ENCODE measurements at regions not wholly inside any gene's neighbourhood (a gene's known extent, or its start where the extent isn't known, plus 50 kb on each side); places are given as distances from the start of the nearest gene placed in this dataset.
"Not testable (repeated sequence)": the region's sequence is repeated elsewhere in the genome, so short reads cannot be mapped to it uniquely, and the experiment has no call there.

DNA sequence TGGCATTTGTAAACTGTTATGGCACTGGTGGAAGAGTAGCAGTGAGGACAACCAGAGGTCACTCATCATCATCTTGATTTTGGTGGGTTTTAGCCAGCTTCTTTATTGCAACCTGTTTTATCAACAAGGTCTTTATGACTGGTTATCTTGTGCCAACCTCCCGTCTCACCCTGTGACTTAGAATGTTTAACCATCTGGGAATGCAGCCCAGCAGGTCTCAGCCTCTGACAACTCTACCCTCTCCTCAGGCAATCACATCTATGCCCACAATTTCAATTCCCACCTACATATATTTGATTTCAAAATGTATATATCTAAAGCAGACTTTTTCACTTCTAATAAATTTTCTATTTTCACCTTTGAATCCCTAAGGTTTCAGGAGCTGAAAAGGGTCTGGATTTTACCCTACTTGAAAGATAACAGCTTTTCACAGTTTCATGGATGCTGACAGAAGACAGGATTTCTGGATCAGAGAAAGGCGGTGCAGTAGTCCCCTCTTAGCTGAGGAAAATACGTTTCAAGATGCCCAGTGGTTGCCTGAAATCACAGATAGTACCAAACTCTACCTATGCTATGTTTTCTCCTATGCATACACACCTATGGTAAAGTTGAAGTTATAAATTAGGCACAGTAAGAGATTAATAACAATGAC, 1171.8 kb downstream of the DIAPH3 start:
- DNase-seq (ENCODE audit: low read depth): no peak

DNA sequence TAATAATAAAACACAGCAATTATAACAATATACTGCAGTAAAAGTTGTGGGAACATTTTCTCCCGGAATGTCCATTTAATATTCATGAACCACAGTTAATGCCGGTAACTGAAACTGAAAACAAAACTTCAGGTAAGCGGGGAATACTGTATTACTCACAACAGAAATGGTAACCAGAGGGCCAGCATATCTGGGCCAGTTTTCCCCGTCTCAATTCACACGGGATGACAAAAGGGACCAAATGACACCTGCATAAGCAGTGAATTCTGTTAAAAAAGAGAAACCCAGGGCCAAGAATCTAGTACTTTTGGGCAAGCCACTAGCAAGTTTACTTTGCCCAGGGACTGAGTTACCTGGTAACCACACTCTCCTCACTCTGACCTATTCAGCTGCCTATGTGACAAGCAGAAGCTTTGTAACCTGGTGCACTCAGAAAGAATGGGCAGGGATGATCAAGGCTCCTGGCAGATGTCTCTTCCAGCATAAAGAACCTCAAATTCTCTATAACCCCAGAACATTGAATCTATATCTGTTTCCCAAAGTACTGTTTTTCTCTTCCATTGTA, 1171.2 kb downstream of the DIAPH3 start:
- no peak for DNase-seq (ENCODE audit: low read depth)
- H3K4me3 ChIP-seq (ENCODE audit: low read depth, low read length): no peak overlapping the region

More for the DNA sequence above, 1171.8 kb downstream of the DIAPH3 start:
- H3K4me3 ChIP-seq (ENCODE audit: low read depth, low read length): no peak overlapping the region

DNA sequence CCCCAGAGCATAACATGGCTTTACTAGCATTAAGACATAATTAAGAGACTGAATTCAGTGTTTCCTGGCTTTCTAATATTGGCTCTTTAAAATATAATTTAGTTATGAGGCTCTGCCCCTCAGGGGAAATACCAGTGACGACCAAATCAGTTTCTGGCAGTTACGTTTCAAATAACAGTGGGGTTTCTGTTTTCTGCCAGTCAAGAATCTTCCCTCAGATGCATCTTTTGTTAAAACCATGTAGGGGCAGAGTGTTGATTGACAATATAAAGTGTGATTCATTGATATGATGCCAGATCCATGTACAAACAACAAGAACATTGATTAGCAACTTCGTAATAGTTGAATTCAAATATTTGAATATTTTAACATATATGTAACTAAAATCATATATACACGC, 1169.7 kb downstream of the DIAPH3 start:
- no peak overlapping the region for H3K4me3 ChIP-seq (ENCODE audit: low read depth, low read length)
- no peak for DNase-seq (ENCODE audit: low read depth)

DNA sequence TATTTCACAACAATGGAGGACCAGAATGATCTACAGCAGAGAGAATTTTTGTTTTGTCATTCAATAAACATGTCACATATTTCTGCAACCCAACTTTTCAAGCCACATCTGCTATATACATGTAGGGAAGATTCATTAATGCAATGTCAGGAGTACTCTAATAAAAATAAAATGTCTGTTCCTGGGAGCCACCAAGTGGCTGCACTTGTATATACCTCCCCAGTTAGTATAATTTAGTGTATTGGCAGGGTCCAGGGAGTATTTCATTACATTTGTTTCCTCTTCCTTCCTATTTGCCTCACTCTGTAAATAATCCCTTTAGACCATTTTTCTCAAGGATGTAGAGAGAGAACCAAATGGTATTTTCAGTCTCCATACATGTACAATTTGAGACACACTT, 1169.0 kb downstream of the DIAPH3 start:
- no peak for DNase-seq (ENCODE audit: low read depth)
- no peak overlapping the region for H3K4me3 ChIP-seq (ENCODE audit: low read depth, low read length)

DNA sequence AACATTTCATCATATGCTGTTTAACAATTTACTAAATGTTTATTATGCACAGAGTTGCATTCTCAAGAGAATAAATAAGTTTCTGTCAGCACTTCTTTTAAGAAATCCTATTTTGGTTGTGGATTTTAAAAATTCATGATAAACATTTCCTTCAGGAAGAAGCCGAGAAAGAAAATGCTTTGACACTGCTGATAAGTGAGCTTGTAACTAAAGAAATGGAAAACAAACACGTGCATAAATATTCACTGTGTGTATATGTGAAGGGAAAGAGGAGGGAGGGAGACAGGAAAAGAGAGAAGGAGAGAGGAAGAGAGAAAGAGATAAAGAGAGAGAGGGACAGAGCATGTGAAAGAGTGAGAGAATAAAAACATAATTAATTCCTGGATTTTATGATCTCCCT, 1165.0 kb downstream of the DIAPH3 start:
- H3K4me3 ChIP-seq (ENCODE audit: low read depth, low read length): no peak overlapping the region
- DNase-seq (ENCODE audit: low read depth): no peak

DNA sequence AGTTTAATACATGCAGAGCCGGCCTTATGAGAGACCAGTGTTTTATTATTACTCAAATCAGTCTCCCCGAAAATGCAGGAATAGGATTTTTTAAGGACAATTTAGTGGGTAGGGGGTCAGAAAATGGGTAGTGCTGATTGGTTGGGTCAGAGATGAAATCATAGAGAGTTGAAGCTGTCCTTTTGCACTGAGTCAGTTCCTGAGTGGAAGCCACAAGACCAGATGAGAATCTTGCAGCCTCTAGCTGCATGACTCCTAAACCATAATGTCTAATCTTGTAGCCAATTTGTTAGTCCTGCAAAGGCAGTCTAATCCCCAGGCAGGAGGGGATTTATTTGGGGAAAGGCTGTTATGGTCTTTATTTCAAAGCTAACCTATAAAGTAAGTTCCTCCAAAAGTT, 1163.9 kb downstream of the DIAPH3 start:
- H3K4me3 ChIP-seq (ENCODE audit: low read depth, low read length): no peak overlapping the region
- no peak for DNase-seq (ENCODE audit: low read depth)

DNA sequence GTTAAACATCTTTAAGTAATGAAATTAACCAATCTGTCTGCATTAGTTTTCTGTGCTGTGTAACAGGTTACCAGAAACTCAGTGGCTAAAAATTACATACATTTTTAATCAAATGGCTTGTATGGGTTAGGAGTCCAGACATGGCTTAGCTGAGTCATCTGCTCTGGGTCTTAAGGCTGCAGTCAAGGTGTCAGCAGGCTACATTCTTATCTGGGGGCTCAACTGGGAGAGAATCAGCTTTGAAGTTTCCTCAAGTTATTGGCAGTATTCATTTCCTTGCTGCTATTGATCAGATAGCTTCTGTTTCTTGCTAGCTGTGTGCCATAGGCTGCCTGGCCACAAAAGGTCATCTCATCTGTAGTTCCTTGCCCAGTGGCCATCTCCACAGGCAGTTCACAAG, 1163.0 kb downstream of the DIAPH3 start:
- no peak overlapping the region for H3K4me3 ChIP-seq (ENCODE audit: low read depth, low read length)
- no peak for DNase-seq (ENCODE audit: low read depth)

DNA sequence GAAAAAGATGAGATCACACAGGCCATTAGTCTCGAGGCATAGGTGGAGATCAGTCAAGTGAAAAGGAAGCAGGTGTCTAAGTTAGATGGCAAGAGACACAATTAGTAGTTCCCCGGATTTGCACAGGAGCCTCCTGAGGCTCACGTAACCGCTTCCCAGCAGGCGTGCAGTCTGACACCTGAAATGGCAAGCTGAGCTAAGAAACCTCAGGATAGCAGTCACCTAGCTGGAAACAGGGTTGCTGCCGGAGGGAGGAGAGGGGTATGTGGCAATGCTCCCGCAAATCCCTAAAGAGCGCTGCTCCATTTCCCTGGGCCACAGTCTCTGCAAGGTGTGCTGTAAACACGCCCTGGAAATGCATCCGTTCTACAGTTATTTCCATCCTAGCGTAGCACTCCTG, 1151.0 kb downstream of the DIAPH3 start:
- no peak overlapping the region for H3K4me3 ChIP-seq (ENCODE audit: low read depth, low read length)
- DNase-seq (ENCODE audit: low read depth): no peak

DNA sequence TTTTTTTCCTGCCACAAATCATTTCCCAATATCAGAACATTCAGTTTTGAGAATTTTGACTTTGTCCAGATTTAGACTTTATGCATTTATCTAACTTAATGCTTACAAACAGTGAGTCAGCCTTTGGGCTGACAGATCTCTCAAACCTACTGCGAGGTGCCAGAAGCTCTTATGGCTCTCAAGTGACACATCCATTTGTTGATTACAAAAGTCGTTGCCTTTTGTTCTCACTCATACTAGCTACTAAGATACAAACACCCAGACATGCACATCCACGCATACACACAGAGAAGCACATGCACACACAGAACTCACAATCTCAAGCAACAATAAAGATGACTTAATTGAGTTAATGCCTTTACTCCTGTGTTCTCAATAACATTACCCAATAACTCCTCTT, 1147.5 kb downstream of the DIAPH3 start:
- no peak for DNase-seq (ENCODE audit: low read depth)
- no peak overlapping the region for H3K4me3 ChIP-seq (ENCODE audit: low read depth, low read length)

DNA sequence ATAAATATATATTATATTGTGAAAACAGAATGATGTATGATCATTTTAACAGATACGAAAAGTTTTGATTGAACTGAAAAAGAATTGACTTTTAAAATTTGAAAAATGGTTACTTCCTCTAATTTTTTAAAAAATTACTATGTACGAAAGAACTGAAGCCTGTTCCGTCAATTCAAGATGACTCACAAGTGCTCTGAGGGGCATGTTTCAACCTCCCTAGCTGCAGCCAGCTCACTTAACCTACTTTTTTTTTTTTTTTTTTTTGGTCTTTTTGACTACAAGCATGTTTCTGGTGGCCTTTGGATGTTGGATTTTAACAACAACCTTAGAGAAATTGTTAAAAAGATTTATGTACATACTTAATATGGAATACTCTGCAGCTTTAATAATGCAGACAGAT, 1139.3 kb downstream of the DIAPH3 start:
- H3K4me3 ChIP-seq (ENCODE audit: low read depth, low read length): no peak overlapping the region

DNA sequence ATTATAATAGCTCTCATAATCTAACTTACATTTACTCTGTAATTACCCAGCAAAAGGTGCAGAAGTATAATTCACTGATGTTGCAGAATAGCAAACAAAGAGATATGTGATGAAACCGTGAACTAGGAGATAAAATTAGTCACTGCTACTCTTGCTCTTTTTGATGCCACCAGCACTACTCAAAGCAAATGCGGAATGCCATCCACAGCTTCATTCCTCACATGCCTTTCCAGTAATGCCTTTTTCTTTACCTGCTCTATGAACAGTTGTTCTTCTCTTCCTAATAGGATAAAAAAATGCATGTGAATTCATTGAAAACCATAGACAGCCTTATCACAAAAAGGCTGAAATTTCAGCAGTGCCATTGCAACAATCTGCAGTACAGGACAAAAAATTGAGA, 1129.5 kb downstream of the DIAPH3 start:
- no peak for DNase-seq (ENCODE audit: low read depth)
- no peak overlapping the region for H3K4me3 ChIP-seq (ENCODE audit: low read depth, low read length)

More for the DNA sequence above, 1139.3 kb downstream of the DIAPH3 start:
- DNase-seq (ENCODE audit: low read depth): no peak

DNA sequence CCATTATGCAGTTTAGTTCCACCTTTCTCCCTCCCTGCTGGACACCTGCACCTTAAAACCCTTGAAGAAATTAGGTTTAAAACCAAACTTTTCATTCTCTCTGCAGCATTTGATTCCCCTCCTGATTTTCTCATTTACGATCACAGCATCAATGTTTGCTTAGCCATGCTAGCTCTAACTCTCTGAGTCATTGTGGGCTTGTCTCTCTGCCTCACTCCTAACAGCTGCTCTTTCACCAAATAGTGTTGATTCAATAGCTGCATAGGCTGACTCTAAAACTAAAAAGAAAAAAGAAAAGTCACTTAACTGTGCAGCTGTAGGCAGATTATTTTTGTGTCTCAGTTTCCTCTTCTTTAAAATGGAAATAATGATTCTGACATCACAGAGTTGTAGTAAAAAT, 1124.9 kb downstream of the DIAPH3 start:
- no peak overlapping the region for H3K4me3 ChIP-seq (ENCODE audit: low read depth, low read length)
- DNase-seq (ENCODE audit: low read depth): peak; percentile 13

DNA sequence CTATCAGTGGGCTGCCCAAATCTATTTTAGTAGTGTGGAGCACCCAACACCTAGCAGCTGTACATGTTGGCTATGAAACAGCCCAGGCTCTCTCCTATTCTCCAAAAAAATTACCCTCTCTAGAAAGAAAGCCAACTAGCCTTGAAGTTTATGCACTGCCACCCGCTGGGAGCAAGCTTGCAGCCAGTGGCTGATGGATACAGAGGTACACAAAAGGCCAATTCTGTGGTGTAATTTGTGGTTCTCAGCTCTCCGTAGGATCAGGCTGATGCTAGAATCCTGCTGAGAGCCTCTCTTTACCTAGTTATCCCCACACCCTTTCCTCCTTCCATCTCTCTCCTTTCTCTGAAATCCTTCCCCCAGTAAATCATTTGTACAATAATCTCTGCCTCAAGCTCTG, 1120.7 kb downstream of the DIAPH3 start:
- no peak overlapping the region for H3K4me3 ChIP-seq (ENCODE audit: low read depth, low read length)
- no peak for DNase-seq (ENCODE audit: low read depth)

DNA sequence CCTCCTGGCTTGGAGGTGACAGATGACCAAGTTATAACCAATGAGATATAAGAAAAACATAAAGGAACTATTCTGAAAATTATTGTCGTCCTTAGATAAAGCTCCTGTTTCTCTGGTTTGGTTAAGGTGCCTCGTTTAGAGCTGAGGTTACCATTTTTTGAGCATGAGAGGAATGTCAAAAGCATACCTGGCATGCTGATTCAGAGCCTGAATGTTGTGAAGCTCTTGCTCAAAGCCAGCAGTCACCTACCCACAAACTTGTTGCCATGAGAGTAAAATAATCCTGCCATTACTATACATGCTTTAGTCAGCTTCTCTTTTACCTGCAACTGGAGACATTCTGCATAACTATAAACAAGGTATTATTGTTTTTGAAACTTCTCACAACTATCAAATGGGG, 1116.2 kb downstream of the DIAPH3 start:
- H3K4me3 ChIP-seq (ENCODE audit: low read depth, low read length): no peak overlapping the region
- DNase-seq (ENCODE audit: low read depth): no peak

DNA sequence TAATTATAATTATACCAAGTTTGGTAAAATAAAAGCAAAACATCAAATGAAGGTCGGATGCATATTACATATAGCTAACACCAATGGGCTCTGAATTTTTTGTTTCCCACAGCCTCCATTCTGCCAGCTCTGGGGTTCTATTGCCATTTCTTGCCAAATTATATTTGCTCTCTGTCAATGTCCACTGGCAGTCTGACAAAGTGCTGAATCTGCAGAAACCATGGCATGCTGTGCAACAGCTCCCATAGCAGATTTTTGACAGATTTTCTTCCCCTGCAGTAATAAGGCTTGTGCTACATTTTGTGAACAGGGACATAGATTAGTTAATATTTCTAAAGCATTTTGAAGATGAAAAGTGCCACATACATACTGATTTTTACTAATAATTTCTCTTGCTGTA, 1102.1 kb downstream of the DIAPH3 start:
- H3K4me3 ChIP-seq (ENCODE audit: low read depth, low read length): no peak overlapping the region
- no peak for DNase-seq (ENCODE audit: low read depth)

DNA sequence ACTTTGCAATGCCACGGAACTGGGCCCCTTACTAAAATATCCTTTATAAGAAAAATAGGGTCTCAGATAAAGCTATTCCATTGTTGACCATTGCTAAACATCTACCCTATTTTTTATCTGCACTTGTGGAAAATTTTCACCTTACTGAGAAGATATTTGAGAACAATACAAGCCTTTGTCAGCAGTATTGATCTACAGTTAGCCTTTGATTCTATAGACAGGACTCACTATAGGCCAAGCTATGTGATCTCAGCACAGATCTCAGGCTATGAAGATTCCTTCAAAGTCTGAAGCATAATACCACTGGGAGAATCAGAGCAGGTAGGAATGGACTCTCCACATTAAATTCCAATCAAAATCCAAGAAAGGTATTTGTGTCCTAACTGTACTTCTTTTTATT, 1099.7 kb downstream of the DIAPH3 start:
- DNase-seq (ENCODE audit: low read depth): no peak
- H3K4me3 ChIP-seq (ENCODE audit: low read depth, low read length): no peak overlapping the region

DNA sequence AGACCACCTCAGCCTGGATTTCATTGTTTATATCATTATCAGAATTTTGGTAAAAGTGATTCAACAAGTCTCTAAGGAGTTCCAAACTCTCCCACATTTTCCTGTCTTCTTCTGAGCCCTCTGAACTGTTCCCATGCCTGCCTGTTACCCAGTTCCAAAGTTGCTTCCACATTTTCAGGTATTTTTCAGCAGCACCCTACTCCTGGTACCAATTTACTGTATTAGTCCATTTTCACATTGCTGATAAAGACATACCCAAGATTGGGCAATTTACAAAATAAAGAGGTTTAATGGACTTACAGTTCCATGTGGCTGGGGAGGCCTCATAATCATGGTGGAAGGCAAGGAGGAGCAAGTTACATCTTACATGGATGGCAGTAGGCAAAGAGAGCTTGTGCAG, 1087.3 kb downstream of the DIAPH3 start:
- DNase-seq (ENCODE audit: low read depth); H3K4me3 ChIP-seq (ENCODE audit: low read depth, low read length): not testable (repeated sequence)

DNA sequence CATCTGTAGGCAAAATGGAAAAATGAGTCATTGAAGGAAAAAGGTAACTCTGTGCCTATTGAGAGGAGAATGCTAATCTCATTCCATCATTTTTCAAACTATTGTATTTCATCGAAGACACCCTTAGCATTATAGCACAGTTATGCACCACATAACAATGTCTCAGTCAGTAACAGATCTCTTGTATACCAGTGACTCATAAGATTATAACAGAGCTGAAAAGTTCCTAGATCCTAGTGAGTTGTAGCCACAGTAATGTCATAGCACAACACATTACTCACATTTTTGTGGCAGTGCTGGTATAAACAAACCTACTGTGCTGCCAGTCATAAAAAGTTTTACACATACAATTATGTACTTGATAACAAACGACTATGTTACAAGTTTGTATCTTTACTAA, 1077.6 kb downstream of the DIAPH3 start:
- peak; percentile 25 for DNase-seq (ENCODE audit: low read depth)

DNA sequence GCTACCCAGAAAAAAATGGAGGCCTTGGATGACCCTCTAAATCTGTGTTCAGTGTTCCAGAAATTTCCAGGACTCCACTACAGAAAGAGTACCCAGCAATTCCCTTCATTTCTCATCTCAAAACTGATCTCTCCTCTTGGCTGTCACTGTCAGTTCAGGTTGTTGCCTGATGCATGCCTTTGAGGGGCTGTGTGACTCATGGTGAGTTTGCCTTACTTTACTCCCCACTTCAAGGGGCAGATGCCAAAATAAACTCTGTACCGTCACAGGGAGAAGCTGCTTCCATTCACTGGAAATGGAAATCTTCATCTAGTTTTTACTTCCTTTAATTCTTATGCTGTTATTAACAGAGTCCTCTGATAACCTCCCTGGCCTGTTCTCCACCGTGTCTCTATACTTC, 1075.0 kb downstream of the DIAPH3 start:
- no peak overlapping the region for H3K4me3 ChIP-seq (ENCODE audit: low read depth, low read length)
- peak; percentile 54 for DNase-seq (ENCODE audit: low read depth)

More for the DNA sequence above, 1077.6 kb downstream of the DIAPH3 start:
- no peak overlapping the region for H3K4me3 ChIP-seq (ENCODE audit: low read depth, low read length)

DNA sequence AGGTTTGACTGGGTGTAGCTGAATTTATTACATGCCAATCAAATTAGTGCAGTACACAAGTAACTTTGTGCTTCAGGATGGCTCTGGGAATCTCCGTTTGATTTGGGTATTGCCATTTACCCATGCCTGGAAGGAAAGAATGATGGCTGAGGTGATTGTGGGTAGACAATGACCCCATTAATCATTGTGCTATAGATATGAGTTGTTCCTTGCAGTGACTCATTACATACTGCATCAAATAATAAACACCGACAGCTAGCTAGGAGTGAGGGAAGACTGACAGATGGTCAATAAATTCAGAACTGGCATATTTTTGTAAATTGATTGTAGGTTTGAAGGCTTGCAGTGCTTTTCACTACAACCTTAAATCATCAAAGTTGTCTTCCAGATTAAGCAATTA, 1069.5 kb downstream of the DIAPH3 start:
- DNase-seq (ENCODE audit: low read depth): no peak
- no peak overlapping the region for H3K4me3 ChIP-seq (ENCODE audit: low read depth, low read length)

DNA sequence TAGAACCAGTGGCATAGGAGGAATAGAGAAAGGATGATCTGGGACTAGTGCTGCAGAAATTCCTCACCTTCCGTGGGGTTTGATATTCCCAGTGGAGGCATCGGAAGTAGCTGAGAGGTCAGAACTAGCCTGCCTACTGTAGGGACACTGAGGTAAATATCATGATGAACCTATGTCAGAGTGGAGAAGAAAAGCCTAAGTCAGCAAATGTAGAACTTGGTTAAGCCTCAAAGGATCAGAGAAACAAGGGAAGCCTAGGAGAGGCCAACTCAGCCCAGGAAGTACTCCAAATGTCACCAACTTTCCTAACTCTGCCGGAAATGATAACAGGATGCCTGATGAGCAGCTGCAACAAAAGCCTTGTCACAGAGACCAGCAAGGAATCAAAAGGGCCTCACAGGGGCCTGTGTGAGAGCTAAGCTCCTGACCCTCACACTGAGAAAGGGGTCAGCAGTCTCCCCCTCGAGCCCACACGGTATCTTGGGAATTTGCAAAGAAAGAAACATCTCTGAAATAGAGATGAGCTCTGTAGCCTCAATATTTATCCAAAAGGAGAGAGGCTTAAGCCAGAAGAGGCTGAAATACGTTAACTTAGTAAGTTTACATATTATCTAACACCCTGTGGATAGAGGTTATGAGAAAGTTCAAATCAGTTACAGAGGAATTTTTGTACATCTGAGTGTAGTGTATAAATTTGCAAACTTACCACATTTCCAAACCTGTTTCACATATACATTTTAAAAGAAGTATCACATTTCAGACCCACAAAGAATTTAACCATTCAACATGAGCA, 1064.3 kb downstream of the DIAPH3 start:
- DNase-seq (ENCODE audit: low read depth): peak; percentile 10

More for the DNA sequence above, 1064.3 kb downstream of the DIAPH3 start:
- H3K4me3 ChIP-seq (ENCODE audit: low read depth, low read length): no peak overlapping the region
